Esophagus muscularis mucosa (tissue), 4 donors: ENCODE measurements at regions not wholly inside any gene's neighbourhood (a gene's known extent, or its start where the extent isn't known, plus 50 kb on each side); places are given as distances from the start of the nearest gene placed in this dataset.

Source experiments
- DNase-seq: peaks from one replicate; pipeline ENCODE4 v3.0.0-alpha.2; 2017; ENCODE audit errors: extremely low spot score
- H3K27ac ChIP-seq, 4 donors: fragments of 200-600 bp; sonication (generic); replicated peaks in 1 of 4; 1 replicate in 3 of 4; 2 replicates in 1 of 4; pipeline ENCODE4 v1.5.1; 2016 to 2019; ENCODE audit warnings: mild to moderate bottlenecking in 1 of 4
- H3K27me3 ChIP-seq, 4 donors: fragments of 200-600 bp; sonication (generic); one replicate each; pipeline versions ENCODE4 v1.5.1 to v1.6.0; 2016 to 2019
- H3K36me3 ChIP-seq, 4 donors: fragments of 200-600 bp; sonication (generic); one replicate each; pipeline ENCODE4 v1.5.1; 2016 to 2019
- H3K4me1 ChIP-seq, 4 donors: fragments of 200-600 bp; sonication (generic); one replicate each; pipeline ENCODE4 v1.5.1; 2016 to 2019
- H3K4me3 ChIP-seq, 4 donors: fragments of 200-600 bp; sonication (generic); 1 replicate in 2 of 4; 2 replicates in 2 of 4; pipeline ENCODE4 v1.5.1; 2016 to 2019; ENCODE audit warnings: mild to moderate bottlenecking in 4 of 4, moderate library complexity in 1 of 4
- H3K9me3 ChIP-seq, 4 donors: fragments of 200-600 bp; sonication (generic); 1 replicate in 3 of 4; 2 replicates in 1 of 4; pipeline ENCODE4 v1.5.1; 2016 to 2019
- EP300 ChIP-seq: sonication (generic); formaldehyde crosslinking; IDR thresholded peaks from one replicate; pipeline ENCODE4 v1.6.1; 2017; ENCODE audit warnings: antibody characterized with exemption
- POLR2A ChIP-seq: fragments of 450-650 bp; IDR thresholded peaks from one replicate; pipeline ENCODE4 v1.6.1; 2017; ENCODE audit warnings: antibody characterized with exemption, moderate library complexity, mild to moderate bottlenecking, low read depth
- POLR2AphosphoS5 ChIP-seq, 2 donors: sonication (generic); formaldehyde crosslinking; IDR thresholded peaks; one replicate each; pipeline ENCODE4 v1.6.1; 2017; ENCODE audit warnings: antibody characterized with exemption in 2 of 2
- WGBS: methylation state at CpG from one replicate; pipeline ENCODE4 v1.1.5; 2018; 5-methylcytosine and 5-hydroxymethylcytosine counted together
- intact Hi-C: fragments of 100-400 bp; cut with DNase I; formaldehyde crosslinking; loops from one replicate; pipeline ENCODE4 v1.15.1; 2023
- TF ChIP-seq, protein P1 (sequence below), 3 experiments: fragments of 200-600 bp in 2 of 3; fragments of 450-650 bp in 1 of 3; sonication (generic) in 2 of 3; IDR thresholded peaks; one replicate each; pipeline ENCODE4 v1.5.1; 2017 to 2019; ENCODE audit warnings: antibody characterized with exemption in 3 of 3, mild to moderate bottlenecking in 2 of 3, moderate library complexity in 1 of 3

DNA sequence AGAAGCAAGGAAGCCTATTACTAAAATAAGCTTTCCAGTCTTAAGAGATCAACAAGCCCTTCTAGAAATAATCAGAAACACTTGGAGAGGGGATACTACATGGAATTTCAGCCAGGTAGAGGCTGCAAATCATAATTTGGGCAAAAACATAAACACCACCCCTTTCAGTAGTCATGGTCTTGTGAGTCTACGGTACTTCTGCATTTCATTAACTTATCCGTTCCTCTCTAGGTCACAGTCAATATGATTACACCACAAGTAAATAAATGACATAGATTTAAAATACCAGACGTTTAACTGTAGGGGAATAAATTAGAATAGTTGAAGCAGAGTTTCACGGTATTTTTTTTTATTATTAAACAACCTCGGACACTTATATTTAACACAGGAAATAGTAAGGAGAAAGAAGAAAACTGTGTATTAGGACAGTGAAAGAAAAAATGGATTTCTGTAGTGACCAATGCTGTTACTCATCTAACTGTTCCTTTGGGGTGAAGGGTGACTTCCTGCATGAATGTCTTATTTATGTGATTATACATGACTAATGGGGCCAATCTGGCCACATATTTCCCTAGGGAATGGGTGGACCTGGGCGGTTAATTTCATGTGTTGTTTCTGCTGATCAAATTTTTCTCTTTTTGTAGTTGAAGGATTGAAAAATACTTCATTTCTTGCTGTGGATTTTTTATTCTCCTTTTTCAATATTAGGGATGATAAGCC lies 456.6 kb upstream of the UBE2E3 start:
- 54% methylated on average over 6 of the region's 6 CpGs for WGBS
- Histone ChIP-seq H3K4me3 (no peak overlapping the region), H3K4me1 (no peaks in the 10 kb centered on the region), H3K27me3 (no peaks in the 10 kb centered on the region), H3K36me3 (no peaks in the 10 kb centered on the region), H3K9me3 (no peaks in the 10 kb centered on the region), H3K27ac (no peak overlapping the region)
- TF ChIP-seq, protein P1, sequence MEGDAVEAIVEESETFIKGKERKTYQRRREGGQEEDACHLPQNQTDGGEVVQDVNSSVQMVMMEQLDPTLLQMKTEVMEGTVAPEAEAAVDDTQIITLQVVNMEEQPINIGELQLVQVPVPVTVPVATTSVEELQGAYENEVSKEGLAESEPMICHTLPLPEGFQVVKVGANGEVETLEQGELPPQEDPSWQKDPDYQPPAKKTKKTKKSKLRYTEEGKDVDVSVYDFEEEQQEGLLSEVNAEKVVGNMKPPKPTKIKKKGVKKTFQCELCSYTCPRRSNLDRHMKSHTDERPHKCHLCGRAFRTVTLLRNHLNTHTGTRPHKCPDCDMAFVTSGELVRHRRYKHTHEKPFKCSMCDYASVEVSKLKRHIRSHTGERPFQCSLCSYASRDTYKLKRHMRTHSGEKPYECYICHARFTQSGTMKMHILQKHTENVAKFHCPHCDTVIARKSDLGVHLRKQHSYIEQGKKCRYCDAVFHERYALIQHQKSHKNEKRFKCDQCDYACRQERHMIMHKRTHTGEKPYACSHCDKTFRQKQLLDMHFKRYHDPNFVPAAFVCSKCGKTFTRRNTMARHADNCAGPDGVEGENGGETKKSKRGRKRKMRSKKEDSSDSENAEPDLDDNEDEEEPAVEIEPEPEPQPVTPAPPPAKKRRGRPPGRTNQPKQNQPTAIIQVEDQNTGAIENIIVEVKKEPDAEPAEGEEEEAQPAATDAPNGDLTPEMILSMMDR (IDR thresholded peaks at IDR 0.05), result no peak
- TF ChIP-seq POLR2AphosphoS5 (IDR thresholded peaks at IDR 0.05), result no peak
- TF ChIP-seq POLR2A, result no peak
- TF ChIP-seq EP300, result no peak
- DNase-seq, result no peak
- intact Hi-C loops, result no loop called here

DNA sequence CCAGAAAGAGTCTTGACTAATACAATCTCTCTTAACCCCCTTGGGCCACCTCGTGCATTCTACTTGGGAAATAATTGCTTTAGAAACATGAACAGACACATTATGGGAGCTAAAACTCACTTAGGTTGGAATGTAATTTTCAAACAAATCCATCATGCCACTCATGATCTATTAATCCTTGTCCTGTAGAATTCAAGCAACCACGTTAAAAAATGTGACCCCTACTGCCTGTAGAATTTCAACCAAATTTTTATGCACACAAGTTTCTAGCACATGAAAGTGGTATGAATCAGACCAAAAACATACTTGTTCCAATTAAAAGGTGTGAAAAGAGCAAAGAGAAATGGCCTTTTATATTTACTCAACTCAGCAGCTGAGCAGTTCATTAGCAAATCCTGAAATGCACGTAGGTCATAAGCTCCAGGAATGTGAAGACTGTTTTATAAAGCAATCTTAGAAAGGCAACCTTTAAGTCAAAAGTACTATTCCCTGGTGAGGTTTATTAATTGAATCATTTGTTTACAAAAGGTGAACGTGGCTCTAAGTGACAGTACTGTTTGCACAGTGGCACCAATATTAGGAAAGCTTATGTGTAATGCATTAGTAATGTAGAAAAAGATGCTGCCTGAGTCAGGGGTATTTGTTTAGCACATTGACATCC lies 459.4 kb upstream of the UBE2E3 start:
- H3K27ac ChIP-seq, result no peak overlapping the region
- no peaks in the 10 kb centered on the region for H3K9me3 ChIP-seq
- DNase-seq, result no peak
- intact Hi-C loops, result no loop called here
- TF ChIP-seq POLR2A, result no peak
- TF ChIP-seq EP300, result no peak
- no peak for TF ChIP-seq POLR2AphosphoS5 (IDR thresholded peaks at IDR 0.05)
- TF ChIP-seq, protein P1 (IDR thresholded peaks at IDR 0.05), result no peak
- no peaks in the 10 kb centered on the region for H3K36me3 ChIP-seq
- H3K4me3 ChIP-seq, result no peak overlapping the region
- no peaks in the 10 kb centered on the region for H3K4me1 ChIP-seq
- WGBS, result 68% methylated on average over 4 of the region's 4 CpGs
- no peaks in the 10 kb centered on the region for H3K27me3 ChIP-seq

DNA sequence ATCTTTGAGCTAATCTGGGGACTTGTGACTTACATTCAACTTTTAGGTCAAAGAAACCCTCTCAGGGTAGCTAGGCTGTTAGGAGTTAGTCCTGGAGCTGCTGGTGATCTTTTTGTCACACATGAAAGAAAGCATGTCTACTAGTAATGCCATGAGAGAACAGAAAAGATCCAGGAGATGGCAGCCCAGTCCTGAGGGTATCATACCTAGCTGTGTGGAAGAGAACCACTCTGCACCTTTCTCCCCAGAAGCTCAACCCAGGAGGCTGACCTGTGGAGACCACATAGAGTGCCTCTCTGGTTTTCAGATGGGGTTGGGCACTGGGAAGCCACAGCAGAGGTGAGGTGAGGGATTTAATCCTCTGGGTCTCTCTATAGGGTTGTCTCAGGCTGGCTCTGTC lies 460.2 kb upstream of the UBE2E3 start:
- H3K27me3 ChIP-seq, result no peaks in the 10 kb centered on the region
- no peaks in the 10 kb centered on the region for H3K9me3 ChIP-seq
- DNase-seq, result no peak
- no peak overlapping the region for H3K27ac ChIP-seq
- intact Hi-C loops, result no loop called here
- no peak overlapping the region for H3K4me3 ChIP-seq
- no peaks in the 10 kb centered on the region for H3K36me3 ChIP-seq
- TF ChIP-seq EP300, result no peak
- TF ChIP-seq, protein P1 (IDR thresholded peaks at IDR 0.05), result no peak
- no peaks in the 10 kb centered on the region for H3K4me1 ChIP-seq

DNA sequence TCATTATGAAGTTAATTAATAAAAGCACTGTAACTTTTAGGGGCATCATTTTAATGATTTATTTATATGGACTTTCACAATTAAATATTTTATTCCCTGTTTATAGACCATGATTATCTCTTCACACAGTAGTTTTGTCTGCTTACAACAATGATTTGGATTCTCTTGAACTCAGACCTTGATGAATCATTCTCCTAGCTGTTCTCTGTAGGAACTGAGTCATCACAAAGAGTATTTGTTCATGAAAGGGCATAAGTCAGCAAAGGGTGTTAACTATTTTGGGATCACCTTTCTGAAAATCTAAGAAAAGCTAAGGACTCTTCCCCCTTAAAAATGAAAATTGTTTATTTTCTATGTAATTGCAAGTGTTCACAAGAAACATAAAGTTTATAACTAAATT lies 461.1 kb upstream of the UBE2E3 start:
- Histone ChIP-seq H3K4me1 (no peaks in the 10 kb centered on the region), H3K4me3 (no peak overlapping the region), H3K36me3 (no peaks in the 10 kb centered on the region), H3K9me3 (no peaks in the 10 kb centered on the region), H3K27me3 (no peaks in the 10 kb centered on the region), H3K27ac (no peak overlapping the region)
- intact Hi-C loops, result no loop called here
- DNase-seq, result no peak
- TF ChIP-seq, protein P1 (IDR thresholded peaks at IDR 0.05), result no peak
- TF ChIP-seq EP300, result no peak
- TF ChIP-seq POLR2AphosphoS5 (IDR thresholded peaks at IDR 0.05), result no peak
- no peak for TF ChIP-seq POLR2A

DNA sequence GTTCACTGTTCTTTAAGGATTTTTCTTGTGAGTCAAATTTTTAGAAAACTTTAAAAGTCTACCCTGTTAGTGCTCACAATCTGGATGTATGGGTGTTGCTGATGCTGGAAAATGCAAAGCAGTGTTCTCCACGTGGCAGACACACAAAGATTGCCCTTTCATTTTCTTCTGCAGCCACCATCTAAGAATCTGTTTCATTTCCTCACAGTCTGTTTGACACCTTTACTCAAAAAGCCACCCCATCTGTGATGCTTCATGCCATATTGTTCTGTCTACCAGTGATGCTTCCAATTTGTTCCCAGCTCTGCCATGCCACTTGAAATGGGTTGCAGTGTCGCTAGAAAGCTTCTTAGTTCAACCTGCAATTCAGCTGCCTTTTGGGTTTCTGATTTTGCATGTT lies 464.2 kb upstream of the UBE2E3 start:
- no peaks in the 10 kb centered on the region for H3K36me3 ChIP-seq
- DNase-seq, result no peak
- TF ChIP-seq POLR2A, result no peak
- no peak for TF ChIP-seq POLR2AphosphoS5 (IDR thresholded peaks at IDR 0.05)
- no peak for TF ChIP-seq EP300
- TF ChIP-seq, protein P1 (IDR thresholded peaks at IDR 0.05), result no peak
- H3K27ac ChIP-seq, result no peak overlapping the region
- WGBS, result 86% methylated on average over 2 of the region's 2 CpGs
- no peaks in the 10 kb centered on the region for H3K4me1 ChIP-seq
- no peak overlapping the region for H3K4me3 ChIP-seq
- no peaks in the 10 kb centered on the region for H3K9me3 ChIP-seq
- H3K27me3 ChIP-seq, result no peaks in the 10 kb centered on the region
- intact Hi-C loops, result no loop called here
